B cell (primary cell): ENCODE measurements at regions not wholly inside any gene's neighbourhood (a gene's known extent, or its start where the extent isn't known, plus 50 kb on each side); places are given as distances from the start of the nearest gene placed in this dataset.

Experiments used
- ATAC-seq: fragments of 200-7000 bp; cut with Tn5 transposase; one replicate; pipeline ENCODE4 v1.10.0; 2021; ENCODE audit warnings: low read depth, mild to moderate bottlenecking, moderate number of reproducible peaks, moderate library complexity
- CTCF ChIA-PET: fragments of 350-600 bp; sonication (Branson Sonifier 250); formaldehyde crosslinking; loops from one replicate; lab custom pipeline; 2021; ENCODE audit warnings: antibody characterized with exemption, inconsistent platforms; lab: Charles Lee
- POLR2A ChIA-PET: fragments of 350-600 bp; sonication (Branson Sonifier 250); formaldehyde crosslinking; loops from one replicate; lab custom pipeline; 2021; ENCODE audit warnings: antibody characterized with exemption; lab: Charles Lee
- DNase-seq: peaks from one replicate; pipeline ENCODE4 v3.0.0; 2013
- H2AFZ ChIP-seq: 2 replicates; pipeline ENCODE4 v1.6.1; 2012; ENCODE audit warnings: mild to moderate bottlenecking, low read depth, low read length; ENCODE audit not compliant: insufficient read depth, poor library complexity, severe bottlenecking
- H3K27ac ChIP-seq, 2 donors: 1 replicate in 1 of 2; 2 replicates in 1 of 2; pipeline ENCODE4 v1.5.1; 2012 to 2013; ENCODE audit warnings: low read length in 2 of 2, mild to moderate bottlenecking in 2 of 2, moderate library complexity in 1 of 2
- H3K27me3 ChIP-seq, 4 experiments: fragments of 200-600 bp in 1 of 4; sonication (generic) in 1 of 4; replicated peaks in 1 of 4; 1 replicate in 2 of 4; 2 replicates in 2 of 4; pipeline versions ENCODE4 v1.6.1 to v1.7.0; 2013 to 2016; ENCODE audit warnings: low read length in 3 of 4, mild to moderate bottlenecking in 2 of 4, mixed read lengths in 1 of 4, moderate library complexity in 1 of 4; ENCODE audit not compliant: insufficient read depth in 4 of 4, control insufficient read depth in 3 of 4; ENCODE audit errors: control extremely low read depth in 1 of 4
- H3K36me3 ChIP-seq, 2 experiments: replicated peaks in 1 of 2; 1 replicate in 1 of 2; 2 replicates in 1 of 2; pipeline versions ENCODE4 v1.6.1 to v1.7.1; 2013; ENCODE audit warnings: low read length in 1 of 2; ENCODE audit not compliant: insufficient read depth in 2 of 2, control insufficient read depth in 1 of 2; ENCODE audit errors: control extremely low read depth in 1 of 2, extremely low read depth in 1 of 2
- H3K4me1 ChIP-seq, 2 donors: fragments of 200-600 bp in 1 of 2; sonication (generic) in 1 of 2; 1 replicate in 1 of 2; 2 replicates in 1 of 2; pipeline versions ENCODE4 v1.5.1 to v1.6.1; 2013 to 2017; ENCODE audit warnings: low read length in 2 of 2; ENCODE audit not compliant: control insufficient read depth in 2 of 2, insufficient read depth in 2 of 2
- H3K4me2 ChIP-seq: replicated peaks from 2 replicates; pipeline ENCODE3; 2012; ENCODE audit warnings: mild to moderate bottlenecking, low read depth, low read length; ENCODE audit not compliant: poor library complexity, severe bottlenecking
- H3K4me3 ChIP-seq, 5 experiments: fragments of 200-600 bp in 1 of 5; sonication (generic) in 1 of 5; 1 replicate in 3 of 5; 2 replicates in 2 of 5; pipeline versions ENCODE4 v1.5.1 to v1.7.0; 2011 to 2016; ENCODE audit warnings: low read length in 4 of 5, mild to moderate bottlenecking in 4 of 5, low read depth in 2 of 5, control low read depth in 1 of 5, moderate library complexity in 1 of 5; ENCODE audit not compliant: insufficient read depth in 1 of 5; ENCODE audit errors: control extremely low read depth in 1 of 5, extremely low read depth in 1 of 5
- H3K79me2 ChIP-seq: fragments of 200-600 bp; sonication (generic); one replicate; pipeline ENCODE4 v1.6.0; 2016; ENCODE audit warnings: low read length; ENCODE audit not compliant: control insufficient read depth, insufficient read depth
- H3K9ac ChIP-seq: fragments of 200-600 bp; sonication (generic); 2 replicates; pipeline ENCODE4 v1.6.1; 2017; ENCODE audit warnings: mild to moderate bottlenecking, low read length, moderate library complexity
- H3K9me3 ChIP-seq, 3 donors: one replicate each; pipeline versions ENCODE4 v1.6.1 to v1.7.1; 2013; ENCODE audit warnings: low read length in 2 of 3; ENCODE audit not compliant: control insufficient read depth in 2 of 3, insufficient read depth in 1 of 3; ENCODE audit errors: control extremely low read depth in 1 of 3
- H4K20me1 ChIP-seq: 2 replicates; pipeline ENCODE4 v1.6.0; 2012; ENCODE audit warnings: mild to moderate bottlenecking, low read length; ENCODE audit not compliant: insufficient read depth, control insufficient read depth, poor library complexity, severe bottlenecking
- H3K27ac Mint-ChIP-seq: one replicate; pipeline ENCODE4 v1.8.0; 2021; ENCODE audit warnings: mixed read lengths
- H3K27me3 Mint-ChIP-seq: one replicate; pipeline ENCODE4 v1.8.0; 2021; ENCODE audit warnings: mixed read lengths
- H3K4me1 Mint-ChIP-seq: one replicate; pipeline ENCODE4 v1.8.0; 2021; ENCODE audit warnings: mixed read lengths
- H3K4me3 Mint-ChIP-seq: one replicate; pipeline ENCODE4 v1.8.0; 2021; ENCODE audit warnings: mixed read lengths
- H3K9me3 Mint-ChIP-seq: one replicate; pipeline ENCODE4 v1.8.0; 2022; ENCODE audit warnings: mixed read lengths; ENCODE audit not compliant: insufficient read depth
- CTCF ChIP-seq: fragments of 200-600 bp; IDR thresholded peaks from one replicate; pipeline ENCODE4 v1.8.0; 2022; ENCODE audit warnings: antibody characterized with exemption, mild to moderate bottlenecking
- EZH2 ChIP-seq: IDR thresholded peaks from 2 replicates; pipeline ENCODE4 v1.6.1; 2012; ENCODE audit warnings: borderline replicate concordance, low read depth, mild to moderate bottlenecking, moderate library complexity, low read length; ENCODE audit not compliant: insufficient read depth, poor library complexity, severe bottlenecking
- WGBS: methylation state at CpG from one replicate; pipeline ENCODE4 v1.1.5; 2013; ENCODE audit warnings: missing lambda C conversion rate; ENCODE audit not compliant: insufficient coverage; 5-methylcytosine and 5-hydroxymethylcytosine counted together
- intact Hi-C: fragments of 100-400 bp; cut with micrococcal nuclease; formaldehyde crosslinking; loops from one replicate; pipeline ENCODE4 v1.10.0; 2022

GRCh38 chr11:80331694-80332093, 890.9 kb upstream of the TENM4 start:
- peaks cover 0 to 2% (median 0%) of the 10 kb centered on the region in 3 donors for H3K9me3 ChIP-seq
- no peak overlapping the region for H3K27ac Mint-ChIP-seq
- H3K79me2 ChIP-seq = no peaks in the 10 kb centered on the region
- no peaks in the 10 kb centered on the region for H3K4me1 Mint-ChIP-seq
- CTCF ChIA-PET = no interaction called here
- no peak for ATAC-seq
- H3K4me2 ChIP-seq = no peak overlapping the region
- H3K9ac ChIP-seq = no peak overlapping the region
- H3K27me3 ChIP-seq = no peaks in the 10 kb centered on the region
- POLR2A ChIA-PET = no interaction called here
- no peak overlapping the region for H2AFZ ChIP-seq
- TF ChIP-seq CTCF (no peak), EZH2 (no peak)
- H4K20me1 ChIP-seq = no peaks in the 10 kb centered on the region
- no peak for DNase-seq
- no peak overlapping the region for H3K4me3 ChIP-seq
- no peak overlapping the region for H3K27ac ChIP-seq
- no peaks in the 10 kb centered on the region for H3K27me3 Mint-ChIP-seq
- intact Hi-C loops = no loop called here
- H3K4me1 ChIP-seq = no peaks in the 10 kb centered on the region
- peaks cover 7% of the 10 kb centered on the region for H3K9me3 Mint-ChIP-seq
- H3K4me3 Mint-ChIP-seq = no peak overlapping the region
- H3K36me3 ChIP-seq = no peaks in the 10 kb centered on the region

GRCh38 chr11:80330264-80330663, 889.4 kb upstream of the TENM4 start:
- ChIA-PET POLR2A (no interaction called here), CTCF (no interaction called here)
- intact Hi-C loops = no loop called here
- ATAC-seq (no peak), DNase-seq (no peak)
- WGBS = 100% methylated on average over 1 of the region's 3 CpGs
- H3K9me3 ChIP-seq = peaks cover 0 to under 1% (median 0%) of the 10 kb centered on the region in 3 donors
- H3K9ac ChIP-seq = no peak overlapping the region
- Mint-ChIP-seq H3K4me3 (no peak overlapping the region), H3K27me3 (no peaks in the 10 kb centered on the region), H3K9me3 (peaks cover 5% of the 10 kb centered on the region), H3K27ac (no peak overlapping the region), H3K4me1 (no peaks in the 10 kb centered on the region)
- H3K79me2 ChIP-seq = no peaks in the 10 kb centered on the region
- H4K20me1 ChIP-seq = no peaks in the 10 kb centered on the region
- H3K27me3 ChIP-seq = no peaks in the 10 kb centered on the region
- no peak for TF ChIP-seq CTCF
- no peak for TF ChIP-seq EZH2
- H3K27ac ChIP-seq = no peak overlapping the region
- H2AFZ ChIP-seq = no peak overlapping the region
- H3K4me2 ChIP-seq = no peak overlapping the region
- no peaks in the 10 kb centered on the region for H3K36me3 ChIP-seq
- no peaks in the 10 kb centered on the region for H3K4me1 ChIP-seq
- no peak overlapping the region for H3K4me3 ChIP-seq
